Non-pigmented ciliary epithelial cell (primary cell): ENCODE measurements at regions not wholly inside any gene's neighbourhood (a gene's known extent, or its start where the extent isn't known, plus 50 kb on each side); places are given as distances from the start of the nearest gene placed in this dataset.

ENCODE experiments used
- DNase-seq: peaks from one replicate; pipeline ENCODE4 v3.0.0-alpha.2; 2010; ENCODE audit warnings: low read depth

DNA sequence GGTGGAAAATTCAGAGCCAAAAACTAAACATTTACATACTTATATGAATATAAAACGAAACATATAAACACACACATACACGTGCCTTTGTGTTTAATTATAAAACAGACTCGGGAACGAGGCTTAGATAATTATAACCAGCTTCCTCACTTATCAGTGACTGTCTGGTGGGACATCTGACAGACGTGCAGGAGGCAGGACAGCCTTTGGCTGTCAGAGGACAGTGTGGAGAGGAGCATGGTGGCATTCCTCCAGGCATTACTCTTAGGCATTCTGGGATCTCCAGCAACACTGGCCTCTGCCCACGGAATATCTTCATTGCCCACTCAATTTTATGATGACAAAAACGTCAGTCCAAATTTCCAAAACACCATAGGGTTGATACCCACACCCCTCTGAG is 262.2 kb upstream of the NFE2L3 start:
- DNase-seq = no peak

DNA sequence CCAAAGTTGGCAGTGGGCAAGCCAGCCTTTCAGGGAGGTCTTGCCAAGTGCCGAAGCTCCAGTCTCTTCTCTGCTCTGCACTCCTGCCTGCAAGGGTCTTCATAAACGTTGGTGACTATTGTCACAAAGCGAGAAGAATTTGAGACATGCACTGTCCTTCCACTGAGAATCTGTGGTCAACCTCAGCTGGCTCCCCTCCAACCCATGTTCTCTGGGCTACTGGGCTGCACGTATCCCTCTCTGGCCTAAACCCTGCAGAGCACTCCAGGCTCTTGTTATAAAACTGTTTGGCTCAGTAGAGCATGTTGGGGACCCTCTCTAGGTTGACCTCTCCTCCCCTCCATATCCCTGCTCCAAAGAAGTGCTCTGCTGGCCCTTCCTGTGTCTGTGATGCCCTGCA is 260.4 kb upstream of the NFE2L3 start:
- DNase-seq = no peak

DNA sequence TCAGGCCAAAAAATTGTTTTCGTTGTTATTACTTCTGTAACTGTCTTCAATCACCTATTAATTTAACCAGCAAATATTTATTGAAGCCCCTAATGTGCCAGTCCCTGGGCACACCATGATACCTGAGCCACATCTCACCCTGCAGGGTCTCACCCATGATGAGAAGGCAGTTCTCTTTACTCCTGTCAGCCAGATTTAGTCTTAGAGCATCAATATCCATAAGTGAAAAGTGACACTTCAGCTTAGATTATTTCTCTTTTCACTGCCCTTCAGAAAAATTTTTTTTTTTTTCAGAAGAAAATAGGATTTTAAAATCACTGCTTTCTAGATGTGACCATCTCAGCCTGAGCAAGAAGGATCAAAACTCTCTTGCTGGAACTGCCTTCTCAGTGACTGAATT is 258.6 kb upstream of the NFE2L3 start:
- DNase-seq = no peak

DNA sequence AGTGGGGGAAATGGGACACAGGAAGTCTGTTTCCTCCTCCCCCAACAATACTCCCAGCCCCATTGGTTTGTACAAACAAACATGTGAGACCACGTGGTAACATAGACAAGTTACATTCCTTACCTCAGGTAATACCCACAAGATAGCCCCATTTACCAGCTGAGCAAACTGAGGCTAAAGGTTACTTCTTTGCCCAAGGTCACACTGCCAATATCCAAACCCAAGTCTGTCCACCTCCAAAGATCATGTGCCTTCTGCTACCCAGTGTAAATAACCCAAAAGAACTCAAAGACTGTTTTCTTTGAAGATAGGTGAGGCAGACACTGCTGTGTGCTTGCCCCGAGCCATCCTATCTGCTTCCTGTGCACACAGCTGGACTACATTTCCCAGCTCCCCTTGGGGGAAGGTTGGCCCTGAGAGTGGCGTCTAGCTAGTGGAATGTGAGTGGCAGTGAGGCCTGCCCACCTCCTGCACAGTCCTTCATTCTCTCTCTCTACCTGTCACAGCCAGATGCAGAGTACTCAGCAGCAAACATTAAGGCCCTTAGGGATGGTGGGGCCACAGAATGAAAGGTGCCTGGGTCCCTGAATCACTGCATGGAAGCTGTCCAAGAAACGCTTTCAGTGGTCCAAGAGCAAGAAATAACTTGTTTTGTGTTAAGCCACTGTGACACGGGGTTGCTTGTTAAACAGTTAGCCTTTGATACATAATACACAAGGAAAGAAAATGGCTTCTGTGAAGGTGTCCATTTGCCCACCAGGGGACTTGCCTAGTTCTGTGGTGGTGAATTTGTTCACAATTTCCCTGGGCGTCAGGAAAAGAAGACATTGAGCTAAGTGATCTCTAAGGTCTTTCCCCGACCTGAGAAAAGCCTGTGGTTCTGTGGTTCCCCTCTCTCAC is 257.7 kb upstream of the NFE2L3 start:
- no peak for DNase-seq

DNA sequence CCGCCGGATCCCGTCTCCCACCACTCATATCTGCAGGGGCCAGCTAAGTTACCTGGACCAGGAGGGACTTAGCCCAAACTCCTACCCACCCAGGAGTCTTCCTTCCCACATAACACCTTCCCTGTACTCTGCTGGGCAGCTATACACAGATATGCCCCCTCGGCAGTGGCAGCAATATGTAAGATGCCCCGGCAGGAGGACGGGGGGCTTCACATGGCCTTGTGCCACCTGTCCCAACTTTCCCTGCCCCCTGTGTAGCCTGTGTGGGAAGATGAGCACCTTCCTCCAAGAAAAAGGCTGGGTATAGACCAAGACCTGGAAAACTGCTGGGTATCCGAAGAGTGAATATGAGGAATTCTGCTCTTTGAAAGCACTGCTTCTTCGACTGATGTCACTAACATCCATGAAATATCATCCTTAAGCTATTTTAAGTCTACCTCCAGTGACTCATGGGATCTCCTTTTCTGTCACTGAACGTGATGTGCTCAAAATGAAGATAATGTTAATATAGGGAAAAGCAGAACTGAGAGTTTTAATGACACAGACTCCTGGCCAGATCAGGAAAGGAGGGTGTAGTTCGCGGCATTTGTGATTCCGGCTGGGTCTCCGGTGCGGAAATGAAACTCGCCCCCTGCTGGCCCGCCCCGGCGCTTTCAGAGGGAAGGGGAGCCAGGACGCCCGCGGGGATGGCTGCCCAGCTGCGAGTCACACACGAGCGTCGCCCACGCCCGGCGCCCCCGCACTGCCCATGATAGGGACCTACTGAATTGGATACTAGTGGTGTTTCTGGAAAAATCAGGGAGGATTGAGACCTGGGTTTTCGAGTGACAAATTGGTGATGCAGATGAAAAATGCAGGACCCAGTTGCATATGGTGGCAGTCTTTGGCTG is 256.9 kb upstream of the NFE2L3 start:
- no peak for DNase-seq

DNA sequence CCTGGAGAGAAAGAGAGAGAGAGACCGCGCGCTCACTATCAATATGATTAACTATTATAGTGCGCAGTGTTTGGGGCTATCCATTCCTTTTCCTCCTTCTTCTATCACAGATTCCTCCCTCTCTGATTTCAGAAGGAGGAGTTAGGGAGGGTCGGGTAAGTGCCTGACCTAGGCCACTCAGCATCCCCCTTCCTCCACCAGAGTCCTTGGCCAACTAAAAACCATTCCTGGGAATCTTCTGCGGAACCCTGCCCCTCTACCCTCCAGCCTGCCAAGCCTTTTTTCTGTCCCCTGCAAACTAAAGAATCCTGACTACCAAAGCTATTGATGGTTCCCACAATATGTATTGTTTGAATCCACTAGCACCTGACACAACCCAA is 256.2 kb upstream of the NFE2L3 start:
- no peak for DNase-seq

DNA sequence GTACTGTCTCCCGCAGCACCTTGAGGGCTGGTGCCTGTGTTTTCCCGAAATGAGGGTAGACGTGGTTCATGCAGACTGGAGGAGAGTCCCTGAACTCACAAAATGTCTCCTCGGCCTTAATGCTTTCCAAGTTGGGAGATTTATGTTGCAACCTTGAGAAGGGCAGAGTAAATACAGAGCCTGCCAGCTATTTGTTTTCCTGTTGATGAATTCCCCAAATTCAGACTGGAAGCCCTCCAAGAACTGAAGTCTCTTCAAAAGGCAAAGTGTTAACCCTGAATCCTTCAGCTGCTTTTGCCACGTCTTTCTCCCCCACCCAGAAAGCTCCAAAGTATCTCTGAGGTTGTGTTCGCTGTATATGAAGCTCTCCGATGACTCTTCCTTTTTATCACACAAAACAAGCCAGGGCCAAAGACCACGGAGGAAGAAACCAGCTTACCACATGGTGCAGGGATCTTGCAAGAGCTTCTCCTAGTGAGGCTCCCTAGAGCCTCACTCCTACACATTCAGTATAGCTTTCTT is 254.7 kb upstream of the NFE2L3 start:
- no peak for DNase-seq

DNA sequence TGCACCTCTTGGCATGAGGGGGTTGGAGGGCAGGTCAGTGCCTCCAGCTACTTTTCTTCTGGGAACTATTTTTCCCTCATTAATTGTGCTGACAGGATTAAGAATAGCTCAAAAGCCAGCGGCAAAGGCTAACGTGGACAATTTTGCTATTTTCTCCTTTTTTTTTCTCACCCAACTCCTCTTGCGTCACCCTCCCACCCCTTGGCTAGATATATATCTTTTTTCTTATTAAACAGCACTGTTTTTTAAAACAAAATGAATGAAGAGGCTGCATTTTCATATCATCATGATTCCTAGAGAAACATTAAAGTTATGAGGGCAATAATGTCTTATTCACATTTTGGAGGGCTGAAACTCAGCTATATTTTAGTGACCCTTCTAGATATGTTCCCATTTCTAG is 251.8 kb upstream of the NFE2L3 start:
- DNase-seq = no peak

DNA sequence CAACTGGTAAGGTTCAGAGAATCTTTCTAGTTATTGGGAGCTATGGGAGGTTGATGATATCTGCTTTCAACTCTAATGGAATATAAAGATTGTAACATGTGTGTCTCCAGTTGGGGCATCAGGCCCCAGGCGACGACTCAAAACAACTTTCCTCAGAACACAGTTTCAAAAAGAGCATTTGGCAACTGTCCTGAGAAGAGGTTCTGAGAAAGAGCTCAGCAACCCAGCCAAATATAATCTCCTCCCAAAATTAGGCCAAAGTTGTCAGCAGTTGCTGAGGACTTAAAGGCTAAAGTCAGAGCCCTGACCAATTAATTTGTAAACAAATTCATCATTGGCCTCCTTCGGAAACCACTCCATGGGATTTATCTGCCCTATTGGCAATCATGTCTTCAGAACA is 251.1 kb upstream of the NFE2L3 start:
- DNase-seq = no peak

DNA sequence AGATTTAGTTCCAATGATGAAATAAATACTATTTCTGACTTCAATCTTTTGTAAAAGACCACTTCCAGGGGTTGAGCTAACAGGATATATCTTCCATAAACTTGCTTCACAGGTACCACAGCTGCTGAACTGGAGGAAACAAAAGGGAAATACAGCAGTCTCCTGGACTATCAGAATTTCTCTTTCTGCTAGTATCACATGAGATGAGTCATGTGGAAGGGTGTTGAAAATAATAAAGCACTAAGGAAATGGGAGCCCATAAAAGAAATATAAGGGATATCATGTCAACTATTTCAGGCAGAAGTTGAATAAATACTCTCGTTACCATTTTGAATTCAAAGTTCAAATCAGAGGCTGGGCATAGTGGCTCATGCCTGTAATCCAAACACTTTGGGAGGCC is 250.3 kb upstream of the NFE2L3 start:
- DNase-seq = no peak

DNA sequence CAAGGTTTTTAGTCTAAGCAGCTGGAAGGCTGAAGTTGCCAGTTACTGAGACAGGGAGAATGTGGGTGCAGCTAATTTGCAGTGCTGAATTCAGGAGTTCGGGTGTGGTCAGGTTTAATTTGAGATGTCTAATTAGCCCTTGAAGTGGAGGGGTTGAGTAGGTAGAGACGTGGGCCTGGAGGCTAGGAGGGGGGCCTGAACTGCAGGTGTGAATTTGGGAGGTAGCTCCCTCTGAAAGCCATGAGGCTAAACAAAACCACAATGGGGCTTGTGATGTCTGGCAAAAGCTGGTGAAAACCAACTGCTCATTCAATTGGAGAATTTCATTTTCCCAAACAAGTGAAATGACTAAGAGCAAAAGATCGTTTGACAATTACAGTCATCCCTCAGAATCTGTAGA is 246.0 kb upstream of the NFE2L3 start:
- no peak for DNase-seq

DNA sequence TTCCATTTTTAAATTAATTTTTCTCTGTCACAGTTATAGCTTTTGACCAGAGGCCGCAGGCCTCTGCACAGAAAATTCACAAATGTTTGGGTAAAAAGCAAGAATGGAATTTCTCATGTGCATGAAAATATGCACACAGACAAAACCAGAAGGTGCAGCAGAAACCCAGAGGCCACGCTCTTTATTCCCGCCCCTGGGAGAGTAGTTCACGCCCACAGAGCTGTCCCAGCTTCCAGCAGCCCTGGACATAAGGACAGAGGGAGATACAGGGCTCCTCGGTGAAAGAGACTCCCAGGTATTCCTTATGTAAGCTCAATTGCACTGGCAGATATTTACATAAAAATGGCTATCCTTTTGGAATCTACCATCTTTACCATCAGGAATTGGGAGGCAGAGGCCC is 245.2 kb upstream of the NFE2L3 start:
- no peak for DNase-seq

DNA sequence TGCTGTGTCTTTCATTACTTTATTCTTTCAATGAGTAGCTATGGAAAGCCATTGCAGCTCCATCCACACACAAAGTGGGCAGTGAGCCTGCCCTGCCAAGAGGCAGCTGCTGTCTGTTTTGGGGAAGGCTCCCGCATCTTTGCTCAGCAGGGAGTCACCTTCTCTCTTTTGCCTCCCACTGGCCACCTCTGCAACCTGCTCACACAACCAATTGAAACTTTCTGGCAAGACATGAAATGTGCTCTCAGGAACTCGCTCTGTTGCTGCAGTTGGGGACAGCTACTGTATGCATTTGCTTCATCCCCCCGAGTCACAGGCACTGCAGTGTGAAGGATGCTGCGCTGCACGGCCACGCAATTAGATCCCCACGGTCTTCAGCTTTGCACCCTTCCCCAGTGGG is 244.8 kb upstream of the NFE2L3 start:
- DNase-seq = no peak

DNA sequence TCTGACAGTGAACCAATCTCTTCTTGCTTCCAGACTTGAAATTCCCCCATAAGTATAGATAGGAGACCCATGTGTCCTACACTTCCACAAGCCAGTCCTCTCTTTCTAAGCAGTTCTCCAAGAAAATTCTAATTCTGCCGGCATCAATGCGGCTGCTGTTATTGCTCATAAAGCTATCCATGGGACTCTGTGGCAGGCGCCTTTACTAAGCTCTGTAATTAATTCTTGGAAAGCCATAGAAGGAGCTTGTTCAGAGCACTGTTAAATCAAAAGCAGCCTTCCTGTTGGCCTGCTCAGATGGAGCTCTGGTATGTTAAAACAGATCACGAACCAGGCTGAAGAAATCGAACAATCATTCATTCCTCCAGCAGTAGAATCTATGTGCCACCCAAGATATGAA is 244.3 kb upstream of the NFE2L3 start:
- DNase-seq = no peak

DNA sequence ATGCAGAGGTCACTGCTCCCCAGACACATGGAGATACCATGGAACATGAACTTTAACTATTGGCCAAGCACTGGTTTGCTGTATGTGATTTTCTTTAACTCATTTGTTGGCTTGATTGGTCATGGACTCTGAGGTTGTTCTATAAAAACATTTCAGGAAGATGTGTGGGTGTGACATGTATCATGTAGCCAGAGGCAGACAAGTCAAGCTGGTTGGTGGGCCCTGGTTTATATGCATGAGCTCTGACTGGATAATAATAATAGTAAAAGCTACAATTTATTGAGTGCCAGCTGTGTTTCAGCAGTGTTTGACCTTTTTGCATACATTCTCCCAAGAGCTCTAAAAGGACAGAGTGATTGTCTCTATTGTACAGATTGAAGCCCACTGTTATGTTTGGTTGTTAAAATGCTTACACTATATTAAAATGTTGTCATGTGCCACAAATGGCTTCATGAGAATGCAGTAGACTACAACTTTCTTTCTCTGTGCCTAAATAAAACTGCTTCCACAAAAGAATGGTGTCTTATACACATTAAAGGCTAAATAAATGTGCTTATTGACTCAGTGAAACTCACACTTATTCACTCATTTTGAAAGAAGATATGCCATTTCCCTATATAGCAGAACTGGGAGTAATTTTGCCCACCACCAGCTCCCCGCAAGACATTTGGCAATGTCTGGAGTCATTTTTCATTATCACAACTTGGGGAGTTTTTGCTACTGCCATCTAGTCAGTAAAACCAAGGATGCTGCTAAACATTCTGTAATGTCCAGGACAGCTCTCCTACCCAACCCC is 243.6 kb upstream of the NFE2L3 start:
- no peak for DNase-seq

DNA sequence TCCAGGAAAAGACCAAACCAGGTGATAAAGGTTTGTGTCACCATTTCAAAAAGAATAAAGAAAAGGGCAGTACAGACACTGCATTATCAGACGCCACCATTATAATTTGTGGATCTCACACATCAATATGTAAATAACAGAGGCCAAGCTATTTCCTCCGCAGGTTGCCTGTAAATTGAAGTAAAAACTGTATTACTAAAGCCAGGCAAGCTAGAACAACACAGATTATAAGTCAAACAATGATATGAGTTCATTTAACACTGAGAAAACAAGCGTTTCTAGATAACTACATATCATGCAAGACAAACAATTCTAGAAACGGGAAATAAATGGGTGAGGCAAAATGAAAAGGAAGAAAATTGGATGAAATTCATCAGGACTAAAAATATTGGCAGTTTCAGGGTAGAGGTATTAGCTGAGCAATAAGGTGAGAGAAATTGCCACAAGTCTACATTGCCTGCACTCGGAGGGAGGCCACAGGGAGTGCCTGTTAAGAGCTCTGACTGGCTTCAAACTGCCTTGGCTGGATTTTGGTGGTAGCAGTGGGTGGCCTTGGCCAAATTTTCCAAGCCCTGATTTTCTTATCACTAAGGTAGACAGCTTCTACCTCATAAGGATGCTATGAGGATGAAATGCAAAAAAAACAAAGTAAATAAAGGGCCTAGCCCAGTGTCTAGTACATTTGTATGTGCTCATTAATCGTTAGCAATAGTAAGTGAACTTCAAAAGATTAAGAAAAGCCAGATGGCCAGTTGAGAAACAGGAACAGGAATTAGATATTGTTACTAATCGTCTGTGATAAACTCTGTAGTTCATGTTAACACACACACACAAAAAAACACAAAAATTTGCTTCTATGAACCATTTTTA is 240.0 kb upstream of the NFE2L3 start:
- DNase-seq = no peak

DNA sequence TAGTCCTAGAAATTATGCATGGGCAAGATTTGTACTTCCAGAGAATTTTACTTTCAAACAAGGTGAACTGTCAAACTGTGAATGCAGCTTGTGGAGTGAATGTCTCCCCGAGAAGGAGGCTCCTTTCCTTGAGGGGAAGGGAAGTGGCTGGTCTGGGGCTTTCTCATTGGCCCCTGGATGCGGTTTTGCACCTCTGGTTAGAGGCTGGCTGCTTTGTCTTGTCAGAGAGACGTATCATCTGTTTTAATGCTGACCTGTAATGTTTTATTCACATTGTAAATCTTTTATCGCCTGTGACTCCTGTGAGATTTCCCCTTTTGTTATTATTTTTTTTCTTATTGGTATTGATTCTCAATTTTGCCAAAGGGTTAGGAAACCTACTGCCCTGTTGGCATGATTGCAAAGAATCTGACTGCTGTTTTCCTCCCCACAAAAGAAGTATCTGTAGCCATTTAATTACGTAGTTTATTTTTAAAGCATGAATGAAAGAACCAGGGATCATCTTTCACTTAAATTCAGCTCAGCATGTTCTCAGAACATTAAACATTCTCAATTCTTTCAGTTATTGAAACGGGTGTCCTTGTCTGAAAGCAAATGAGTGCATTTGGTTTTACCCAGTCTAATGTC is 238.3 kb upstream of the NFE2L3 start:
- DNase-seq = no peak

DNA sequence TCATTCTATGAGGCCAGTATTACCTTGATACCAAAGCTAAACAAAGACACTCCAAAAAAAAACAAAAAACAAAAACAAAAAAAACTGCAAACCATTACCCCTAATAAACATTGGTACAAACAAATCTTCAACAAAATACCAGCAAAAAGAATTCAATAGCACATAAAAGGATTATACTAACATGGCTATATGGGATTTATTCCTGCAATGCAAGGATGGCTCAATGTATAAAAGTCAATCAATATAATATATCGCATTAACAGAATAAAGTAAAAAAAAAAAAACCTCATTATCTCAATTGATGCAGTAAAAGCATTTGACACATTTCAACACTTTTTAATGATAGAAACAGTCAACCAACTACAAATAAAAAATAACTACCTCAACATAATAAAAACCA is 233.3 kb upstream of the NFE2L3 start:
- no peak for DNase-seq

DNA sequence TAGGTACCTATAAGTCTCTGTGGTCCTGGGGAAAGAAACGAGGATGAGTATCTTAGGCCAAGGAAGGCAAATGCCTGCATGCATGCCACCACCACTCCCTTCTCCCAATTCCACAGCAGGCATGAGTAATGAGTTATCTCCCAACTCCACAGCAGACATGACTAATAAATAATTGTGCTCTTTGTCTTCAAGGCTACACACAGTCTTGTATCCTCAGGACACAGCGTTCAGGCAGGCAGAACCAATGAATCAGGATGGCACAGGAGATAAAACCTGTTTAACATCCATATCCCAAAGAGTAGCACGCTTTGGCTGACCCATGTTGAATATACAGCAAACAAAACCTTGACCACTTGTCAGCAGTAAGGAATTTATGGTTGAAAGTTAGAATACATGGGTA is 229.7 kb upstream of the NFE2L3 start:
- no peak for DNase-seq

DNA sequence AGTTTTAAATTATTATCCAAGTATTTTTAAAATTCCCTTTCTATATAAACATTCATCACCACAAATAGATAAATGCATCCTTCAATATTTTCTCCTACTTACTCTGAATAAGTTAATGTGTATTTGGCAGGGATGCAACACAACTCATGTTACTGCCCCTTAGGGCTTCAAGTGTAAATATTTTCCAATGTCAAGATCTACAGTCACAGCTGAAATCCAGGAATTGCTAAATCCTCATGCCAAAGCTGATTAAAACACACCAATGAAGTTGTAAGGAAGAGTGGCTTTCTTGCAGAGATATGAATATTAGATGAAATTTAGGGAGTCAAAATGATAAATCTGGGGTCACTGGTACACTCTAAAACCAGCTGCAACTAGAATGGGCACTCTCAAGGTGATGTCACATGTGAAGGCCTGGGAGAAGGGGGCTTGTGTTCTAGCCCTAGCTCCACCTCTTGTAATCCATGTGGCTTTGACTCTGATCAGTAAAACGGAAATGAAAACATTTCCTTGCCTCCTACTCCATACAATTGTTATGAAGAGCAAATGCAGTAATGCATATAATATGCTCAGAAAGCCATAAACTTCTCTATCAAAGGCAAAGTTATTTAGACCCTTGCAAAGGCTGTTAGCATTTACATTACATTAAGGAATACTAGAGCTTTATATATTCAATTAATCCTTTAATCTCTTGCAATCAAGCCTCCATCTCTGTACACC is 228.1 kb upstream of the NFE2L3 start:
- no peak for DNase-seq
